Sigmoid colon (tissue), 6 donors: ENCODE measurements at regions not wholly inside any gene's neighbourhood (a gene's known extent, or its start where the extent isn't known, plus 50 kb on each side); places are given as distances from the start of the nearest gene placed in this dataset.

ENCODE experiments used
- DNase-seq: peaks from one replicate; pipeline ENCODE4 v3.0.0-alpha.2; 2019
- H3K27ac ChIP-seq, 4 donors: fragments of 200-600 bp; sonication (generic); one replicate each; pipeline ENCODE4 v1.5.1; 2016 to 2019; ENCODE audit warnings: mild to moderate bottlenecking in 1 of 4
- H3K27me3 ChIP-seq, 3 donors: fragments of 200-600 bp; sonication (generic); one replicate each; pipeline ENCODE4 v1.5.1; 2019; ENCODE audit warnings: mild to moderate bottlenecking in 1 of 3
- H3K36me3 ChIP-seq, 4 donors: fragments of 200-600 bp; sonication (generic); one replicate each; pipeline ENCODE4 v1.5.1; 2016 to 2019
- H3K4me1 ChIP-seq, 4 donors: fragments of 200-600 bp; sonication (generic); one replicate each; pipeline ENCODE4 v1.5.1; 2017 to 2019
- H3K4me3 ChIP-seq, 4 donors: fragments of 200-600 bp; sonication (generic); one replicate each; pipeline ENCODE4 v1.5.1; 2017 to 2019; ENCODE audit warnings: mild to moderate bottlenecking in 2 of 4, moderate library complexity in 1 of 4
- H3K9me3 ChIP-seq, 4 donors: fragments of 200-600 bp in 3 of 4; sonication (generic) in 3 of 4; one replicate each; pipeline versions ENCODE4 v1.5.1 to v1.6.1; 2013 to 2019
- CTCF ChIP-seq, 4 experiments: fragments of 450-650 bp in 3 of 4; fragments of 200-600 bp in 1 of 4; IDR thresholded peaks; one replicate each; pipeline ENCODE4 v1.5.1; 2016 to 2019; ENCODE audit warnings: antibody characterized with exemption in 4 of 4, mild to moderate bottlenecking in 3 of 4, moderate library complexity in 2 of 4
- EP300 ChIP-seq, 4 donors: sonication (generic); formaldehyde crosslinking; IDR thresholded peaks; one replicate each; pipeline ENCODE4 v1.6.1; 2017; ENCODE audit warnings: antibody characterized with exemption in 4 of 4
- POLR2A ChIP-seq, 2 donors: fragments of 450-650 bp; IDR thresholded peaks; one replicate each; pipeline ENCODE4 v1.6.1; 2016; ENCODE audit warnings: antibody characterized with exemption in 2 of 2, mild to moderate bottlenecking in 2 of 2, moderate library complexity in 2 of 2
- POLR2AphosphoS5 ChIP-seq, 4 donors: sonication (generic); formaldehyde crosslinking; IDR thresholded peaks; one replicate each; pipeline ENCODE4 v1.6.1; 2017; ENCODE audit warnings: antibody characterized with exemption in 4 of 4
- WGBS, 2 donors: extraction: QIAGEN DNeasy Blood & Tissue Kit; methylation state at CpG; one replicate each; pipeline ENCODE4 v1.1.7; 2013; 5-methylcytosine and 5-hydroxymethylcytosine counted together
- intact Hi-C: fragments of 100-400 bp; cut with DNase I; formaldehyde crosslinking; loops from one replicate; pipeline ENCODE4 v1.15.1; 2023
- donor health status: healthy with polysubstance abuse.
- donor health status: healthy.

GRCh38 chrX:98506907-98507306 is 1623.2 kb downstream of the RPA4 start:
- Histone ChIP-seq H3K4me1 (no peaks in the 10 kb centered on the region), H3K27ac (no peak overlapping the region), H3K4me3 (no peak overlapping the region), H3K27me3 (no peaks in the 10 kb centered on the region), H3K36me3 (no peaks in the 10 kb centered on the region), H3K9me3 (no peaks in the 10 kb centered on the region)
- intact Hi-C loops: no loop called here
- 69 to 90% methylated on average over 1 of the region's 1 CpG for WGBS, 2 donors
- no peak for DNase-seq
- TF ChIP-seq POLR2AphosphoS5 (IDR thresholded peaks at IDR 0.05) (no peak), CTCF (IDR thresholded peaks at IDR 0.05) (no peak), POLR2A (IDR thresholded peaks at IDR 0.05) (no peak), EP300 (IDR thresholded peaks at IDR 0.05) (no peak)

GRCh38 chrX:98514032-98514431 is 1630.3 kb downstream of the RPA4 start:
- H3K36me3 ChIP-seq: no peaks in the 10 kb centered on the region
- H3K27ac ChIP-seq: no peak overlapping the region
- no peaks in the 10 kb centered on the region for H3K27me3 ChIP-seq
- H3K4me1 ChIP-seq: no peaks in the 10 kb centered on the region
- DNase-seq: no peak
- intact Hi-C loops: no loop called here
- no peaks in the 10 kb centered on the region for H3K9me3 ChIP-seq
- no peak for TF ChIP-seq CTCF (IDR thresholded peaks at IDR 0.05)
- no peak for TF ChIP-seq EP300 (IDR thresholded peaks at IDR 0.05)
- no peak for TF ChIP-seq POLR2A (IDR thresholded peaks at IDR 0.05)
- TF ChIP-seq POLR2AphosphoS5 (IDR thresholded peaks at IDR 0.05): no peak
- no peak overlapping the region for H3K4me3 ChIP-seq

- Histone ChIP-seq H3K27me3 (no peaks in the 10 kb centered on the region), H3K9me3 (no peaks in the 10 kb centered on the region), H3K27ac (no peak overlapping the region), H3K4me1 (no peaks in the 10 kb centered on the region), H3K36me3 (no peaks in the 10 kb centered on the region), H3K4me3 (no peak overlapping the region)
- intact Hi-C loops: no loop called here
- WGBS, 2 donors: 93 to 94% methylated on average over 1 of the region's 1 CpG
- no peak for TF ChIP-seq POLR2AphosphoS5 (IDR thresholded peaks at IDR 0.05)
- TF ChIP-seq POLR2A (IDR thresholded peaks at IDR 0.05): no peak
- no peak for TF ChIP-seq EP300 (IDR thresholded peaks at IDR 0.05)
- no peak for TF ChIP-seq CTCF (IDR thresholded peaks at IDR 0.05)
- DNase-seq: no peak
Measured at GRCh38 chrX:98516120-98516519, 1632.4 kb downstream of the RPA4 start.

- no peaks in the 10 kb centered on the region for H3K27me3 ChIP-seq
- DNase-seq: no peak
- no peaks in the 10 kb centered on the region for H3K4me1 ChIP-seq
- 62 to 74% methylated on average over 3 of the region's 3 CpGs for WGBS, 2 donors
- TF ChIP-seq CTCF (IDR thresholded peaks at IDR 0.05) (no peak), EP300 (IDR thresholded peaks at IDR 0.05) (no peak), POLR2AphosphoS5 (IDR thresholded peaks at IDR 0.05) (no peak), POLR2A (IDR thresholded peaks at IDR 0.05) (no peak)
- no peak overlapping the region for H3K4me3 ChIP-seq
- no peak overlapping the region for H3K27ac ChIP-seq
- no peaks in the 10 kb centered on the region for H3K36me3 ChIP-seq
- intact Hi-C loops: no loop called here
- H3K9me3 ChIP-seq: no peaks in the 10 kb centered on the region
Measured at GRCh38 chrX:98523026-98523425, 1639.3 kb downstream of the RPA4 start.

GRCh38 chrX:98523521-98523920 is 1639.8 kb downstream of the RPA4 start:
- Histone ChIP-seq H3K27me3 (no peaks in the 10 kb centered on the region), H3K27ac (no peak overlapping the region), H3K4me3 (no peak overlapping the region), H3K36me3 (no peaks in the 10 kb centered on the region), H3K4me1 (no peaks in the 10 kb centered on the region), H3K9me3 (no peaks in the 10 kb centered on the region)
- WGBS, 2 donors: 90 to 94% methylated on average over 3 of the region's 3 CpGs
- no peak for TF ChIP-seq CTCF (IDR thresholded peaks at IDR 0.05)
- no peak for TF ChIP-seq EP300 (IDR thresholded peaks at IDR 0.05)
- no peak for TF ChIP-seq POLR2A (IDR thresholded peaks at IDR 0.05)
- TF ChIP-seq POLR2AphosphoS5 (IDR thresholded peaks at IDR 0.05): no peak
- intact Hi-C loops: no loop called here
- DNase-seq: no peak
